Esophagus mucosa (tissue), 1 donor: ENCODE measurements at regions not wholly inside any gene's neighbourhood (a gene's known extent, or its start where the extent isn't known, plus 50 kb on each side); places are given as distances from the start of the nearest gene placed in this dataset.

Source experiments
- ATAC-seq: fragments of 200-7000 bp; cut with Tn5 transposase; one replicate; pipeline ENCODE4 v1.9.1; 2020
- donor health status: DM: yes; HTN: yes; CAD: no.

DNA sequence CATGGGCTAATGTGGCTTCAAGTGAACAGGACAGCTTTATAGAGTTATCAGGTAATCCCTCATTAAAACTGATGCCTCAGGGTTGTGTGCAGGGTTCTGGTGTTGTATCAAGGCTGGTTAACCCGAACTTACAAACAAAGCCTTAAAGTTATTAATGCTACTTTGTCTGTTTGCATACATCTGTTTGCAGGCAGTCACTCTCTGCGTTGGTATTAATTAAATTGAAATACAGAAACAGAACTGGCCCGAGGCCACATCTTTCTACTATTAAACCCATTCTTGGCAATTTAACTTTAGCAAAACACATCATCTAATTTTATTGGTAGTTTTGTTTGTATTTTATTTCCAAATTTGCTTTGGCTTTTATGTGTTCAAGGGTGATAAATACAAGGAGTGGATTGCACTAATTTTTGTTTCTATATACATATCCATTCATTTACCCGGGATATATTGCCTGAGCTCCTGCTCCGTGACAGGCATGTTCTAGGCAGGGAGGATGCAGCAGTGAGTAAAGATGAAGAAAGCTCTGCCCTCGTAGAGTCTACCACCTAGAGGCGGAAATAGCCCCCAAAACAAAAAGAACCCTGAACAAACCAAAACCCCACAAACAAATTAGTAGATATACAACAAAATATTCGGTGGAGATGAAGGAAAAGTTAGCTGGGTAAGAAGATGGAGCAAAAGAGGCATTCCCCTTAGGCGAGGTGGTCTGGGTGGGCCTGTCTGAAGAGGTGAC is 164.2 kb downstream of the MACROH2A1 start:
- ATAC-seq, result no peak

DNA sequence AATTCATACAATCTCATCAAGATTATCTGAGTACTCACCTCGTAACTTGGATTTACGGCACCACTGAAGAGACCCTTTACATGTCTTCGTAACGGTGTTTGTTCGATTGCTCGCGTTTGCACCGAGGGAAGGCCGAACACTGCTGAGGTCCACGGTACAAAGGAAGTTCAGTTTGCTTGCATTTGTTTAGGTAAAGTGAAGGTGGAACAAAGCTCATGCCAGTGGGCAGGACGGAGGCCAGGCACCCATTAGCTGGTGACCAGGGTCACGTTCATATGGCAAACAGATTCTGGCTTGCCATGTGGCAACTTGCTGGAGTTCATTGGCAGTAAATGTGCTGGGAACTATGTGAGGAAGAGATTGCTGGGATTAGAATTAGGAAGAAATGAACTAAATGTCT is 164.8 kb downstream of the MACROH2A1 start:
- ATAC-seq, result no peak

DNA sequence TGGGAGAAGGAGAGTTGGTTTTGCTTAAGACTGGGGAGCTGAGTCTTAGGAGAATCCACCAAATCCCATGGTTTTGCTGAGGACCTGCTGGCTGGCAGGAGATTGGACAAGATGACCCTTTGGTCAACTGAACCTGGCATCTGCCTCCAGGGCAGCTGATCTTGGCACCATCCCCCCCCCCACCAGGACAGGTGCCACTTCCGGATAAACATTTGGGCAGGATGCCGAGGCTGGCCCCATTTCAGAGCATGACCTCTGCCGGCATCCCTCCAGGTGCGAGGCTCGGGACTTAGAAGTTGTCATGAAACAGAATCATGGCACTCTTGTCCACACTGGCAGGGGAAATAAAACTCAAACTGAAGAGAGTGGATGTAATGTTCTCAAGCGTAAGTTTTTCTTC is 165.6 kb downstream of the MACROH2A1 start:
- ATAC-seq, result no peak

DNA sequence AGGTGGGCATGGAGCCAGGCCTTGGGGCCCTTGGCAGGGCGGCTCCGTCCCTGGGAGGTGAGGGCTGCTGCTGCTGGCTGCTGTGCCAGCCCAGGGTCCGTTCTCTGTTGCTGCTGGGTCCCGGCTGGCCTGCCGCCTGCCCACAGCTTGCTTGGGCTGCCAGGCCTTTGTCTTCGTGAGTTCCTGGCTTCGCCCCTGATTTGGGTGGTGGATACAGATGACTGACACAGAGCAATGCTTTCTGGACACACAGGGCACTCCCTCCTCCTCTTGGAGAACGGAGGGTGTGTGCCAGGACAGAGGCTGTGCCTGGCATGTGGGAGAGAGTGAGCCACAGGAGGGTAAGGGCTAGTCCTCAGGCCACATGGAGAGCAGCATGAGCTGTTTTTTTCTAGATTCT is 166.1 kb downstream of the MACROH2A1 start:
- ATAC-seq, result peak; percentile 38

DNA sequence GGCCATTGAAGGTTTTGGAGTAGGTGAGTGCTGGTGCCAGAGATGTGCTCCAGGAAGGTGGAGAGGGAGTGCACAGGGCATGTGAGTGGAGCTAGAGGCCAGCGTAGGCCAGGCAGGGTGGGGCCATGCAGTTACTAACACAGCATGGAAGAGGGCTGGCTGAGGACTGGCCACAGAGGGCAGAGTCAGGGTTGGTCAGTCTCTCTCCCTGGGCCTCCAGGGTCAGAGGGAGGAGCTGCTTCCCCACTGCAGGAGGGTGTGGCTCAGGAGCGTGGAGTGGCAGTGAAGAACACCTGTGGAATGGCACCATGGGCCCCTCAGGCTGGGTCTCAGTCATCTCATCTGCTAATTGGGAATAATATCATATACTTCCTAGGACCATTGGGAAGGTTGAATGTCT is 167.7 kb downstream of the MACROH2A1 start:
- peak; percentile 70 for ATAC-seq

DNA sequence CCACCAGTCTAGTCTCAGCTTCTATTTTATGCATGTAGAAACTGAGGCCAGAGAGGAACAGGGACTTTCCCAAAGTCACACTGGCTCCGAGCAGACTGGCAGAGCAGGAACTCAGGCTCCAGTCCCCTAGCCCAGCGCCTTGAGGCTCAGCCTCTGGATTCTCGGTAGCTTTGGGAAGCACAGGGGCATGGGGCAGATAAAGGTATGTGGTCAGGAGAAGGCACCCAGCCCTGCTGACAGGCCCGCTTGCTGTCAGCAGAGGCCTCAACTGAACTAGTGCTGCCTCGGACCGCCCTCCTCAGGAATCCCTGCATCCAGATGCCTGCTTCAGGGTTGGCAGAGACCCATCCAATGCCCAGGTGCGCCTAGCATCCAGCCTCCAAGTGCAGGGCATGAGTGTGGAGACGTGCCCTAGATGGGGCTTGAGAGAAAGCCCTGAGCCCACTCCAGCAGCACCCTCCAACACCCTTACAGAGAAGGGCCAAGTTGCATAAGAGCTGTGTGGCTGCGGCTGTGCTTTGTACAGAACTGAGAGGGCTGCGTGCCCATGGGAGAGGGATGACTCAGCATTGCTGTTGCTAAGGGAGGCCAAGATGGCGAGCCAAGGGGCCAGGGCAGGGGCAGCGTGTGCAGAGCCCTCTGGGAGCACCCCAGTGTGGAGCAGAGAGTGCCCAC is 168.6 kb downstream of the MACROH2A1 start:
- peak; percentile 71 for ATAC-seq

DNA sequence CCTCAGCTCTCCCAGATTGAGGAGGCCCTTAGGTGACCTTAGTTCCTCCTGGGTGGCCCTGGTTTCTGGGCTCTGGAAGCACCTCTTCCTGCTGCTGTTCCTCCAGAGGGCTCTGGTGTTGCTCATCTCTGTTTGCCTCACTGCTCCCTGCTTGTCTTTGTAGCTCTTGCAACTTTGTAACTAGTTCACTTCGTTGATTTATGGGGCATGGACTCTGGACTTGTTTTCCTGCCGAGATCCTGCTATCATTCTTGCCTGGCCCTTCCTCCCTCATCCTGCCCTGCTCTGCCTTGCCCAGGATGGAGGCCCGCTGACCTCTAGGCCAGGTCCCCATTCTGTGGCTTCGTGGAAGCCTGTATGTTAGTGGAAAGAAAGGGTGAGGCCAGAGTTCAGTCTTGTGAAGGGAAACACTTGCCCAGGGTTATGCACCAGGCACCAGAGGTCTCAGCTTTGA is 169.3 kb downstream of the MACROH2A1 start:
- ATAC-seq, result no peak

DNA sequence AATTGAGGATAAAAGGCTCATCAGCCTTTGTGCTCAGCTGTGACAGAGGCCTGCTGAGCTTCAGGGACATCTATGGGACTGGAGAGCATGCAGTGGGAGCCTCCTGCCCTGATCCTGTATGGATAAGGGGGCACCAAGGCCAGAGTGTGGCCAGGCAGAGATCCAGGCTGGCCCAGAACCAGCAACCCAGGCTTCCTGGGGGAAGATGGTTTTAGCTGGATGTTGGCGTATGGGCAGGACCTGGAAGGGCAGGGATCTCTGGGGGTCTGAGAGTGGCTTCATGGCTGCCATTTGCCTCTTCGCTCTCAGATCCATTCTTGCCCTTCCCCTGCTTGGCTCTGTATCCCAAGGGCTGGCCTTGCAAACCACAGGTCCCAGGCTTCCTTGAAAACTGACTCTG is 169.9 kb downstream of the MACROH2A1 start:
- ATAC-seq, result no peak

DNA sequence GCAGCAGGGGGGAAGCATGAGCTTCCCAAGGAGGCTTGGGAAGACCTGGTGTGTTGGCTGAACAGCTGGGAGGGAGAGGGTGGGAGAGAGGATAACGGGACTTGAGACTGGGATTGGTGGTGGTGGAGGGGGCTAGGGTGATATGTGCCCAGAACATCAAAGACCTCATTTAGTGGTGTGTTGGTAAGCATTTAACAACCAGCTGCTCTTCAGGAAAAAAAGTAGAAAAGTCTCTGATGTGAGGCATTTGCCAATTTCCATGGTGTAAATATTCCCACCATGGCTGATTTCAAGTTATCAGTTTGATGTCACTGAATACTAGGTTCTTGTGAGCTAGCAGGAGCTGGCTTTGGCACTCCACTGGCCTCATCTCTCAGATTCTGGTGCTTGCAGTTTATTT is 170.8 kb downstream of the MACROH2A1 start:
- no peak for ATAC-seq

DNA sequence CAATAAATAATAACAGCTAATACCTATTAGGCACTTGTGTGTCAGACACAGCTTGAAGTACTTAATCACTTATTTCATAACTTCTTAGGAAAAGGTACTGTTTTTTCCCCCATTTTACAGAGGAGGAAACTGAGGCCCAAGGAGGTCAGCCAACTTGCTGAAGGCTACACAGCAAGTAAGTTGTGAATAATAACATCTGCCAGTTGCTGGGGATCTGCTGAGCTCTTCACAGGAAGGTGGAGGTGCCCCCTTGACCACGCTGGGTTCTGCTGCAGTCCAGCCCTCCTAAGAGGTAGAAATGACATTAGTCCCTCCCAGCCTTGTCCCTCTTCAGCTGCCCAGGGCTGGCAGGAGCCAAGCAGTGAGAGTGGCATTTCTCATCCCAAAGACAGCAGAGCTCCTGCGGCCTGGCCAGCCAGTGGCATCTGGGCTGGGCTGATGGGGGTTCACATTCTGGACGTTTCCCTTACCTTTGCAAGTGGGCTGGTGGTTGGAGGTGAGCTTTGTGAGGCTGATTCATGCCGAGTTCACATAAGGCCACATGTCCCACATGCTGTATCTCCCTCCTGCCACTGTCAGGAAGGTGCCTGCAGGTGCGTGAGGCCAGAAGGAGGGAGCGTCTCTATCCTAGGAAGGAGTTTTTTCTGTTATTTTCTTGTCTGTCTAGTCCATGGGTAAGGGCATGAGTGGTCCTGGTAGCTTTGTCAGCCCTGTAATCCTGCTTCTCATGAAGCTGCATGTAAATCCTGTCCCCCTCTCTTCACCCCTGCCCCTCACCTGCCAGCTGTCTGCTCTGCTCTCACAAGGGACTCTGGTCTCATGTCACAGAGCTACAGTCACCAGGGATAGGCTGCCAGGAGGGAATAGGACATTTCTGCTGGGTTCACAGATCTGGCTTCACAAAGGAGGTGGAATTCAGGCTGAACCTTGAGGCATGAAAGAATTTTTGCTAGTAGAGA is 171.7 kb downstream of the MACROH2A1 start:
- ATAC-seq, result no peak

DNA sequence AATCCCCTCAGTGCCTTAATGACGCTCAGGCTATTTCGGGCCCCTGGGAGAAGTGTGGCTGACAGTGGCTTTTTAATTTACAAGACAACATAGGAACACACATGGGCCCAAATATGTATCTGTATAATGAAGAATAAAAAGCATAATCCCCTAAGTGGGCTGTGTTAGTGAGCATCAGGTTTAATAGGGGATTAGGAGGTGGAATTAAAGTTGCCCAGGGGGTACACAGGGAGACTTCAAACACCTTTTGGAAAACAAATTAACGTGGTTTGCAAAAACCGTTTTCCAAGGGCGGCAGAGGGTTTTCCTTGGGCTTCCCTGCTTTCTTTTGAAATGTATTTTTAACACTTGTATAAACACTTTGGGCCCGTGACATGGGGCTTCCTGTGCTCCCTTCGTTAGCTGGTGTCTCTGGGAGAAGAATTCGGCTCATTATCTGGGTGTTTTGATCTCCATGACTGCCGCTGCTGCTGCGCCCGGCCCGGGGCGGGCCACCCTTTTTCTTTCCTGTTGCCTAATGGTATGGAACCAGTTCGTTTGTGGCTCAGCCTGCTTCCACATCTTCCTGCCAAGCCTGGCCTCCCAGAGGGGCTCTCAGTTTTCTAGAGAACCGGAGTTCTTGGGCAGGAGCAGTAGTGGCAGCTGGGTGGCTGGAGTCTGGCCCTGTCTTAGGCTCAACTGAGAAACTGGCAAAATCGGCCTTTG is 173.0 kb downstream of the MACROH2A1 start:
- ATAC-seq, result no peak

DNA sequence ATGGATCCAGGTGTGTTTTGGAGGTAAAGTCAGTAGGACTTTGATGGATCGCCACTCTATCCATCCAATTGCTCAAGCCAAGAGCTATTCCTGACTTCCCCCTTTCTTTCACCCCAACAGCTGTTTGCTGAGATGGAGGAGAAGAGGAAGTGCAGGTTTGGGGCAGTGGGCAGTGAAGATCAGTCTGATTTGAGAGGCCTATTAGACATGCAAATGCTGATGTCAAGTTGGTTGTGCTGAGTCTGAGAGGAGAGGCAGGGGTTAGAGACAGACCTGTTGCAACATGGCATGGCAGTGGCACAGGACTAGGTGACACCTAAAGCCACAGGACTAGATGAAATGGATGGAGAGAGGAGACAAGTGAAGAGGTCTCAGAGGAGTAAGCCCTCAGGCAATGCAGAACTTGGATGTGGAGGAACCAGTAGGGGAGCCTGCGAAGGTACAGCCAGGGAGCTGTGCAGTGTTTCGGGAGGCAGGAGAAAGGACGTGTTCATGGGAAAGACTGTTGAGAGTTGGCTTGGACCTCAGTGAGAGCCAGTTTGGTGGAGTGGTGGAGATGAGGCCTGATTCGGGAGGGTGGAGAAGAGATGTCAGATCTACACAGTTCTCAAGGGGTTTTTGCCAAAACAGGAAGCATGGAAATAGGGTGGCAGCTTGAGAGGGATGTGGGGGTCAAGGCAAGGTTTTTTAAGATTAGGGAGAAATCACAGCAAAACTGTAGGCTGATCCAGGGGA is 175.0 kb downstream of the MACROH2A1 start:
- ATAC-seq, result no peak

DNA sequence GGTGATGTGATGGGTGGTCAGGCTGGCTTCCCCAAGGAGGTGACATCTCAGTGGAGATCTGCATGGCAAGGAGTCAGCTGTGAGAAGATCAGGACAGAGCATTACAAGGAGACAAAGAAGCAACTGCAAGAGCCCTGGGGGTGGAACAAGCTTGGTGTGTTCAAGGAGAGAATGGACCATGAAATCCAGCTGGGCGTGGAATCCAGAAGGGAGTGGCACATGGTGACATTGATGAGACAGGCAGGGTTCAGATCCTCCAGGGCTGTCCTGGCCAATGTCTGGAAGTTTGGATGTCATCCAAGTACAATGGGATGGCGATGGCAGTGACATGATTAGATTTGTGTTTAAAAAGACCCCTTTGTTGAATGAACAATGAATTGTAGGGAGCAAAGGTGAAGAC is 175.6 kb downstream of the MACROH2A1 start:
- peak; percentile 41 for ATAC-seq

DNA sequence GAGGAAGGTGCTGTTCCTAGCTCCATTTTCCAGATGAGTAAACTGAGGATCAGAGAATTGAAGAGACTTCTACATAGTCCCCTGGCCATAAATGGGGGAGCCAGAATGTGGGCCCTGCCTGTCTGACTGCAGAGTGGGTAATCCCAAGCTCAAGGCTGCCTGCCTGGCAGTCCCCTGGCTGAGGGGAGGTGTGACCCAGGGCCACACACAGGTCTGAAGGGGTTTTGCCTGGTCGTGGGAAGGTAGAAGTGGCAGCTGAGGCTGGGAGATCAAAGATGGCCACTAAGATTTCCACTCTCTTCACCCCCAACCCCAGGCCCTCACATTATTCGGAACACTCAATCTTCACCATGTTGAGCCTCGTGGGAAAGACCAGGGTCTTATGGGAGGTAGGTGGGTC is 176.3 kb downstream of the MACROH2A1 start:
- no peak for ATAC-seq

DNA sequence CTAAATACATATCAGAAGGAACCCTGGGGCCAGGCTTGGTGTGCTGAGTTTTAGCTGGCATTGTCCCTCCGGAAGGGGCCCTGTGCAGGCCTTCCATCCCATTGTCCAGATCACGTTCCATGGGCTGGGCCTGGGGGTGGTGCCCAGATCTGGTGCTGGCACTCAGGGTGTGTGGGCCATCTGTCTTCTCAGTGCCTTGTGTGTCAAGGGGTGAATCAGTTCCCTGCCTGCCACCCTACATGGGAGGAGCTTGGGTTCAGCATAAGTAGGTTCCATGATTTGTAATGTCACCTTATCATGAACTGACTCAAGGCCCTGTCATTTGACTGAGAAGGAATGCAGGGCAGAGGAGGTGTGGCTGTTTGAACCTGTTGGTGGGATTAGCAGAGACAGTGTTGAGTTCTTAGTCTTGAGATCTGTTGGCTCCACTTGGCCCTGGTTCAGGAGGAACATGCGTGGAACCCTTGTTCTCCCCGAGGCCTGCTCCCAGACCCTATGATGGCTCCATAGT is 176.8 kb downstream of the MACROH2A1 start:
- peak; percentile 95 for ATAC-seq

DNA sequence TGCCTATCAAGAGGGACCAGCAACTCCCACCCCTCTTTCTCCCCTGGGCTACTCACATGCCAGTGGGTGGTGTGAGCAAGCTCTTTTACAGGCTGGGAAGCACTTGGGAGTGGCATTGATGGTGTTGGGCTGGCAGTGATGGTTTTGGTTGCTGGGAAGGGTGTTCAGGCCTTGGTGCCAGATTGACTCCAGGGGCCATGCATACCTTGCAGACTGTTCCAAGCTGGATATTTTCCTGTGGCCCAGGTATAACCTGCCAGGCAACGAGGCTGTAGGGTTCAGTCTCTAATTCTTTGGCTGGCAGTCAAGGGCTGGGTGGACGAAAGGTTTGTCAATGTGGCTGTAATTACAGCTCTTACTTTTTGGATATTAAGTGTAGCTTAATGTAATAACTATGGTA is 177.3 kb downstream of the MACROH2A1 start:
- peak; percentile 68 for ATAC-seq

DNA sequence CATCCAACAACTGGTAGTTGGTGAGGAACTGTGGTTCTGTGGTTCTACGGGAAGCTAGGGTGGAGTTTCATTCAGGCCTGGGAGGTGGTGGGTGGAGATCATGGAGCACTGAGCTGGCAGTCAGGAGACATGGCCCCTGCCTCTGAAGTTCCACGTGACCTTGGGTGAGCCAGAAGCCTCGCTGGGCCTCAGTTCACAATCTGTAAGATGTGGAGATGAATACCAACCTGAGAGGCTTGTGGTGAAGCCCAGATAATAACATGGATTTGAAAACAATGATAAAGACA is 177.9 kb downstream of the MACROH2A1 start:
- ATAC-seq, result peak; percentile 7

DNA sequence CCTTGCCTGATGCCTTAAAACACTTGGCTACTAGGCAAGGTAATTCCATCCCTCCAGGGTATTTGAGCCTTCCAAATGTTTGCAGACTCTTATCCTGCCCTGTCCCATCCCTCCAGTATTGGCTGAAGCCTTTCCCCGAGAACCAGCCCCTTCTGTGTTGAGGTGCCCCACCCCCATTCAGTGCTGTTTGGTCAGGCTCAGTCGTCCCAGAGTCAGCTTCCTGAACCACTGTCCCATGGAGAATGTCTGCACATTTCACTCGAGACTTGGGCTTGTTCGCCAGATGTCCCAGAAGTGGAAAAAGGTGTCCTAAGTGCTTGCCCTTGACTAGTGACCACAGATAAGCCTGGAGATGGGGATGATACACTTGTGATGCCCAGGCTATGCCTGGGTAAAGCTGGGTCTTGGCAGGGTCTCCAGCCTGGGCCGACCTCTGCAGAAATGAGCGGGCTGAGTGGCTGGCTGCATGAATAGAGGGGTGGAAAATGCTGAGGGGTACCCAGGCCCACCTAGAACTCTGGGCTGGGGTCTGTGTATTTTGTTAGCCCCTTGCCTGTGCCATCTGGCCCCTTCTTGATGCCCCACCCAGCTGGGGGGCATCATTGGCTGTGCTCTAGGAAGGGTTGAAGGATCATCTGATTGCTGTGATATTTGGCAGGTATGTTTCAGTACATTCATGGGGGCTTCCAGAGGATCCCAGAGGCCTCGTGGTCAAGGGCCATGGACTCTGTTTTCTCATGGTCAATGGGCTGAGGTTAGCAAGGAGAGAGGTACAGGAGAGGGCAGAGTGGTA is 178.4 kb downstream of the MACROH2A1 start:
- ATAC-seq, result no peak

DNA sequence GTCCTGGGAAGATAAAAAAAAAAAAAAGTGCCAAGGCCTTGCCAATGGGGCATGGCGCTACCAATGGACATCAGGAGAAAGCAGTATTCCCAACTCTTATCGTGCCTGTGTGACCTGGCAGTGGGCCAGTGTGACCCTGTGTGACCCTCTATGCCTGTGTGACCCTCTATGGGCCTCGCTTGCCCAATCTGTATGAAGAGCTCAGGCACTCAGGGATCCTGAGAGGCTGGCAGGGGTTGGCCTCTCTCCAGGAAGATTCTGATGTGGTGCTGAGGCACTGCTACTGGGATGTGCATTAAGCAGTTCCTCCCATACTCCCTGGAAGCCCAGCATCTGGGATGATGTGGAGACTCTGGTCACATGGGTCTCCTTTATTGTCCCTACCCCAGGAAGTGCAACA is 179.2 kb downstream of the MACROH2A1 start:
- ATAC-seq, result no peak

DNA sequence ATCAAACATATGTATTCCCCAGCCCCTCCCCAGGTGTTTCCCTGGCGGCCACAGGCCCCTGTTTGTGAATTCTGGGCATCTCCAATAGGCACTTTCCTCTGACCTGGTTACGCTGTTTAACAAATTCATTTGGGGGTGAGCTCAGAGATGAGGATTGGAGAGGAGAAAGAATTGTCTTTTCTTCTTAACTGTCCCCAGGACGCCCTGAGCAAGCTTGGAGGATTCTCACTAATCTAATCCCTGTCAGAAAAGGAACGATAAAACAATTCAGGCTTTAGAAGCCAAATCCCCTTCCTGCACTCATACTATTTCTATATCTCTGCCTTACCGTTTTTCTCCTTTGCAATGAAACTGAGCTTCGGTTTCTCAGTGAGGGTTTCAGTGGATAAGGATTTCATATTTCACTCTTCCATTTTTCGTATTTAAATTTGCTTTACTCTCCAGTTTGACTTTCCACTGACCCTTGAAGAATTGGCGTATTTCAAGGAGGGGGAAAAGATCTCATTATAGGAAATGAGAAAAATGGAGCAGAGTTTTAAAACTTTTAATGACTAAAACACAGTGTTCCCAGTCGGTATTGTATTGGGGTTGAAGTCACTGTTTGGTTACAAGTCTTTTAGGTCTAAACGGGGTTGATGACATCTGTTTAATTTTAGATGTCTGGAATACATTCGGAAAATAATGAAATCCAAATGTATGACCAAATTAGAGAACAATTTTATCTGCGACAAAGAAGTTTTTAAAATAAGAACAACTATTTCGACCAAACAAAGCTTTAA is 180.1 kb downstream of the MACROH2A1 start:
- no peak for ATAC-seq
